HG03575 (cell line): ENCODE measurements at regions not wholly inside any gene's neighbourhood (a gene's known extent, or its start where the extent isn't known, plus 50 kb on each side); places are given as distances from the start of the nearest gene placed in this dataset.
"Not testable (repeated sequence)": the region's sequence is repeated elsewhere in the genome, so short reads cannot be mapped to it uniquely, and the experiment has no call there.

Experiments used
- ATAC-seq: cut with Tn5 transposase; IDR thresholded peaks from one replicate; pipeline ENCODE4 v1.9.1; 2021; ENCODE audit not compliant: unreplicated experiment, insufficient number of reproducible peaks, low FRiP score; ENCODE audit errors: extremely low read depth

- ATAC-seq: not testable (repeated sequence)
Observed at GRCh38 chr21:7825627-7826026, 2695.8 kb upstream of the TPTE start.

- not testable (repeated sequence) for ATAC-seq
Observed at GRCh38 chr21:7826174-7826573, 2695.2 kb upstream of the TPTE start.

DNA sequence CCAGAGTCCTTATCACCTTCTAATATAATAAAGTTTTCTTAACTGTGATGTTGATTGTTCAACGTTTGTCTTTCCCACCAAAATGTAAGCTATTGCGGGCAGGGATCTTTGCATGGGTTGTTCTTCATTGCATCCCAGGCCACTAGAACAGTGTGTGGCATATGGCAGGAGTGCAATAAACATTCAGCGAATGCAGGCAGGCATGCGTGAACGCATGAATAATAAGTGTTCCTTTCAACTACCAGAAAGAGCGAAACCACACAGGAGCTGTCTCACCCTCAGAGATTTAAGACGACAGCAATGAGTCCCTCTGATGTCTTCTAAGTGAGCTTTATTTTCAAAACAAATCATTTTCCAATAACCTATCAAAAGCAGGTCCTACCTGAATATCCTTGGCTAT, 2693.1 kb upstream of the TPTE start:
- not testable (repeated sequence) for ATAC-seq

DNA sequence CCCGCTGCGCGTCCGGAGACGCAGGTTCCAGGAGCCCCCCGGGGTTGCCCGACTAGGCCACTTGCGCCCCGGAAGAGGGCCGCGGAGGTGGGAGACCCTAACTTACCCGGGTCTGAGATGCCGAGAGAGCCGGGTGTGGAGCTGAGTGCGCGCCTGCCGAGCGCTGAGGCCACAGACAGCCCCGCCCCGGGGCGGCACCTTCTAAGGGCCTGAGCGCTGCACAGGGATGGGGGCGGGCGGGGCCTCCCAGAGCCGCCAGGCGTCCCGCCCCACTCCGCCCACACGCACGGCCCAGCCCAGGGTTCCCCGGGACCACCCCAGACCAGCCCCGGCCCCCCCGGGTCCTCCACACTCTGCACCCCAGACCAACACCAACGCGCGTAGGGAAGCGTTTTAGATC, 2692.0 kb upstream of the TPTE start:
- ATAC-seq: not testable (repeated sequence)

- ATAC-seq: not testable (repeated sequence)
Observed at GRCh38 chr21:7837315-7837714, 2684.1 kb upstream of the TPTE start.

DNA sequence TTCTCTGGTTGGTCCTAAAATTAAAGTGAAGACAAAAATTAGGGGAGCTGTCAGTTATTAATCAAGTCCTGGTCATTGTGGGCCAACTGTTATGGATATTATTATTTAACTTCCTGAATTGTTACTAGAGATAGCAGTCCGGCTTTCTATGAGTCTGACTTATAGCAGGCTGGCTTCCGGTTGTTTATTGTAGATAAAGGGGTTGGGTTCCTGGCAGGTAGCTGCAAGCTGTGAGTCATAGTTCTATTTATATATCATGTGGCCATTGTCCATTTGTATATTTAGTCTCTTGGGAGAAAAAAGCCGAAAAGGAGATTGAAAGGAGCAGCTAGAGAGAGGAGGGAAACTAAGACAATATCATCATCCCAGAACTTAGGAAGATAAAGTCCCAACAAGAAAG, 2668.0 kb upstream of the TPTE start:
- ATAC-seq: not testable (repeated sequence)

DNA sequence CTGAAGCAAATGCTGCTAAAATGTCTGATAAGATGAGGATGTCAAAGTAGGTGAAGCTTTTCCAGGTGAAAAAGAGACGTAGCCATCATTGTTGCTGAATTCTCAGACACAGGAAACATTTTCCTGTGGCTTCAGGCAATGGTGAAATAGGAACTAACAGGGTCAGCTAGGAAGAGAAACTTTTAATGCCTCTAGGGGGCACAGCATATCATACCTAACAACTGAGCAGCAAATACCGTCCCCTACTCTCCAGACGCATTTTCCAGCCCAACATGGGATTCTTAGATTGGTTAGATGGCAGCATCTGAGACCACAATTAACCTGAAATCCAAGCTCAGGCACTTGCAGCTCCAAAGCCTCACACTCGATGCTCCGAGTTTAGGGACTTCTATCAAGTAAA, 2667.5 kb upstream of the TPTE start:
- not testable (repeated sequence) for ATAC-seq
